ENCODE measurements at regions not wholly inside any gene's neighbourhood (a gene's known extent, or its start where the extent isn't known, plus 50 kb on each side); places are given as distances from the start of the nearest gene placed in this dataset.

GRCh38 chr10:128811511-128811910, 655.5 kb upstream of the MGMT start:
- no peak for DNase-seq (ENCODE audit: low read depth)

DNA sequence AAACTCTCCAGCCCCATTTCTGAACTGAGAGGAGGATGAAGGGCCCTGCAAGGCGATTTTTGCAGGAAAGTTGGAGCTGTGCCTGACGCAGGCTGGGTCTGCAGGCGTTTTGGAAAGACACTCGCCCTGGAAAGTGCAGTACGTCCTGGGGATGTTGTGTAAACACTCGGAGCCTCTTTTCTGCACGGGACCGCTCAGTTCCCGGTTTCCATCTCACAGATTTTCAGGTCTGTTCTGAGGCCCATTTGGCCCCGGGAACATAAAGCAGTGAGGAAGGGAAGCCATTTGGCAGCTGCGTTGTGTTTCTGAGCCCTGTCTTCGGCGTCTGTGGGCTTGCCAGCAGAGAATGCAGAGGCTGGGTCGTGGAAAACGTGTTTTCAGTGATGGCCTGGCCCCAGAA, 655.0 kb upstream of the MGMT start:
- DNase-seq (ENCODE audit: low read depth), result no peak

GRCh38 chr10:128813574-128813973, 653.5 kb upstream of the MGMT start:
- DNase-seq (ENCODE audit: low read depth), result no peak

GRCh38 chr10:128814024-128814423, 653.0 kb upstream of the MGMT start:
- DNase-seq (ENCODE audit: low read depth), result no peak

GRCh38 chr10:128814782-128815181, 652.3 kb upstream of the MGMT start:
- DNase-seq (ENCODE audit: low read depth), result no peak

DNA sequence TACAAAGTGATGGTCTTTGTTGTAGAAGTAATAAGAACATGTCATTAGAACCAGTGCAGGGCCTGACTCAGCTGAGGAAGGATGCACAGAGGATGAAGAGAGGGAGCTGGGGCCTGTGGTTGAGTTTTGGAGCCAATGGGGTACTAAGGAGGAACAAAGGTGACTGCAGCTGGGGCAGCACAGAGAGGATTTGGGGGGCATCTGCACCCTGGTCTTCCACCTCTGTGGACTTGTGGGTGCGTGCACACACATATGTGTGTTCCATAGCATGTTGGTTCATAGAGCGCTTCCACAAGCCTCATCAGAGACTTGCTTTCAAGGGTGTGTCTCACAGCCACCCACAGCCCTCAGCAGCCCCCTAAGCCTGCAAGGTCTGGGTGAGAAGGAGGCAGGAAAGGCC, 650.3 kb upstream of the MGMT start:
- DNase-seq (ENCODE audit: low read depth), result no peak

DNA sequence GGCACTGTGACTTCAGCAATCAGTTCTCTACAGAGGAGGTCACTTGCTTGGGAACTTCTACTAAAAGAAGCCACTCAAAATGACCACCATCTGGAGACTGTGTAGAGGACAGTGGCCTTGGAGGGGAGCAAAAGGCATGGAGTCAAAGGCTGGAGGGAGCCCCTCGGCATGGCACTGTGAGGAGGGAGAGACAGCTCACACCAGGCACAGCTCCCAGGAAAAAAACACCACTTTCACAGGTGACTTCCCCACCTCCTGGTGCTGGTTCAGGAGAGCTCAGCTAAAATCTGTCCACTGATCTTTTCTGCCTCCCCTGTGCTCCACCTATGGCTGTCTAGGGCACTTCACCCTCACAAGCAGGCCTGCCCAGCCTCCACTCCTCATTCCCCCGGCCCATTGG, 649.4 kb upstream of the MGMT start:
- DNase-seq (ENCODE audit: low read depth), result no peak

DNA sequence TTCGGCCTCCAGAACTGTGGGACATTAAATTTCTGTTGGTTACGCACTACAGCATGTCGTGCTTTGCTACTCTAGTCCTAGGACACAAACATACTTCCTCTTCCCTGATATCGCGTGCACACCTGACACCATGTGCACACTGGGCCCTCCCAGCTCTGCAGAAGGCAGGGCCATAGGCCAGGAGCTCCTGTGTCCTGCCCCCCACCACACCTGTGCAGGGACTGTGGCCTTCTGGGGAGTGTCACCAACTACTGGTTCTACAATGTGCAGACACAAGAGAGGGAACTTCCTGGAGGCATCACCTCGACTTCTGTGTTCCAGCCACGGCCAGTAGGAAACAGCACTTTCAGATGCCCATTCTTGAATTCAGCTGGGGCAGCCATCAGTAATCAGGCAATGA, 646.4 kb upstream of the MGMT start:
- DNase-seq (ENCODE audit: low read depth), result no peak

DNA sequence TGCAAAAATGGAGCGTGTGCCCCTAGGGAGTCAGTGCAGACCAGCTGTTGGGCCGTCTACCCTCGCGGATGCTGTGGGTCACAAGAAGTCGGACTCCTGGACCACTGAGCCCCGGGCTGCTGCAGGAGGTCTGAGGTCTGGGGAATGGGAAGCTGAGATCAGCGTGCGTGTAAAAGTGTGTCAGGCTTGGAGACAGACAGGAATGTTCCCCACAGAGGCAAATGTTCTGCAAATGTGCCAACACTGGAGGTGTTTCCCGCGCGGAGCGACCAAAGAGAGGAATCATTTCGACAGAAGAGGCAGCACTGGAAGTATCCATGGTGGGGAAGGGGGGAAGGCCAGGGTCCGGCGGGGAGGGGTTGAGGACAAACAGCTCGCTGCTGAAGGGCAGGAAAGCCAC, 643.8 kb upstream of the MGMT start:
- no peak for DNase-seq (ENCODE audit: low read depth)

DNA sequence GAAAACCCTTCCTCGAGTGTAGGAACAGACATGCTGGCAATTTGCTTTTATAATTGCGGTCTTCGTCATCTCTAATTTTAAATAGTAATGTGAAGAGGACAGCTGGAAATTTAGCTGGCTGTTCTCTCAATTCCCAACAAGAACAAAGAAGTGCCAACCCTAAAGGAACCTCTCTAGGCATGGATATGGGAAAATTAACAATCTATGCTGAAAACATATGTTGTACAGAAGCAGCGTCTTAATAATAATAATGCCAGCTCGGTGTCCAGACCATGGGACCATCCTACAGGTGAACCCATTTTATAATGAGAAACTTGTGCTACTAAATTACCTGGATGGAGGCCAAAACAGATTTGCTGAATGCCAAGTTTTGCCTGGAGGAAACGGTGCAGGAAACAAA, 641.4 kb upstream of the MGMT start:
- DNase-seq (ENCODE audit: low read depth), result no peak

GRCh38 chr10:128833671-128834070, 633.4 kb upstream of the MGMT start:
- no peak for DNase-seq (ENCODE audit: low read depth)

GRCh38 chr10:128835361-128835760, 631.7 kb upstream of the MGMT start:
- no peak for DNase-seq (ENCODE audit: low read depth)

- DNase-seq (ENCODE audit: low read depth), result no peak
These were observed 629.6 kb upstream of the MGMT start for GRCh38 chr10:128837478-128837877.

- DNase-seq (ENCODE audit: low read depth), result no peak
These were observed 627.9 kb upstream of the MGMT start for GRCh38 chr10:128839134-128839533.

DNA sequence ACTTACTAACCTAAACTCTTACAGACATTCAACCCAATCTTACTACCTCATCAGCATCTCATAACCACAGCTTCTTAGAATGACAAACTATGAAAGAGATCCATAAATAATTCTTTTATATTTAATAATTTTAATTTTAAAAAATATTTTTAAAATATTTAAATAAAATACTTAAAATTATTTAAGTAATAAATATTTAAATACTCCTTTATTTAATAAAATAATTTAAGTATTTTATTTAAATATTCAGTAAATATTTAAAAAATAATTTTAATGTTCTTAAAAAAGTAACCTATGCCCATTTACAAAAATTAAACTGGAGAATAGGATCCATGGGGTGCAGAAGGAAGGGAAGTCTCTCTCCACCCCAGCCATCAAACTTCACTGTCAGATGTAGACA, 627.3 kb upstream of the MGMT start:
- no peak for DNase-seq (ENCODE audit: low read depth)

DNA sequence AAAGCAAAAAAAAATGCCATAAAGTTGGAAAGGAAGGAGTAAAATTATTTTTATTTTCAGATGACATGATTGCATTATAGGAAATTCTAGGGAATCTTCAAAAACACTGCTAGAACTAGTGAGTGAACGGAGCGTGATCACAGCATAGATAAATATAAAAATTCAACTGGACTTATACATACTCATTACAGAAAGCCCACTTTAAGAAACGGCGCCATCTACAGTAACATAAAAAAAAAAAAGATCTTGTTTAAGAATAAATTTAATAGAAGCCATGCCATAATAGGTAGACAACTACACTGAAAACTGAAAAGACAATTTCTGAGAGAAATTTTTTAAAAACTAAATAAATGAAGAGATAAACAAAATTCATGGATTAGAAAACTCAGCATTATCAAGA, 623.1 kb upstream of the MGMT start:
- DNase-seq (ENCODE audit: low read depth), result no peak

GRCh38 chr10:128846927-128847326, 620.1 kb upstream of the MGMT start:
- no peak for DNase-seq (ENCODE audit: low read depth)

- DNase-seq (ENCODE audit: low read depth), result no peak
These were observed 618.2 kb upstream of the MGMT start for GRCh38 chr10:128848810-128849209.

GRCh38 chr10:128850647-128851046, 616.4 kb upstream of the MGMT start:
- no peak for DNase-seq (ENCODE audit: low read depth)

DNA sequence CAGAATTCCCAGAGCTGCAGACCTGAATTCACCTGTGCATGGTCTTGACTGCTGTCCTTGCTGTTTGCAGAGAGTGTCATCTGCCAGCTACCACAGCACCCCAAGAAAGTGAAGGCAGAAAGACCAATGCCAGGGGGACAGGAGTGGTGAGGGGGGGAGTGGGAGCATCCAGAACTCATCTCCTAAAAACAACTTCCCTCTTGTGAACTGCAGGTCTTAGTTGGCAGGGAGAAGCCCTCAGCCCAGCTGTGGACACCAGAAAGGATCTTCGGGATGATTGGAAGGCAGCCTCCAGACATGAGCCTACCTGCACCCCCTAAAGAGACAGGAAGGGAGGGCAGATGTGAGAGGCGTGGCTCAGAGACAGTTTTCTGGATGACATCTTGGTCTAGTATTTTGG, 615.8 kb upstream of the MGMT start:
- DNase-seq (ENCODE audit: low read depth), result no peak

GRCh38 chr10:128851726-128852125, 615.3 kb upstream of the MGMT start:
- DNase-seq (ENCODE audit: low read depth), result no peak

DNA sequence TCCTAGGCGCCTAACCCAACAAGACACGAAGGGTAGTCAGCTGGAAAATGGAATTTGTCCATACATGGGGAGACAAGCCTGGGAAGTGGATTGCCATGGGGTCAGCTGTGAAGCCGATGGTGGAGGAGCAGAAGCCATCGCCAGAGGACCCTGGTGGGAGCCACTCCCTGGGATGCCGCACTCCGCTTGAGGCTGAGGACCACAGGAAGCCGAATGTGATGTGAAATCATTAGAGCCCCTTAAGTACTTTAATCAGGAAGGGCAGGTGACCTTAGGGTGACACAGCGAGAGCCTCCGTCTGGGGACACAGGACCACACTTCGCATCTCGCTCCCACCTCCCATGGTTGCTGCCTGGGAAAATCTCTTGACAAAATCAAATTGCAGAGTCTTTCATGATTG, 614.6 kb upstream of the MGMT start:
- no peak for DNase-seq (ENCODE audit: low read depth)

DNA sequence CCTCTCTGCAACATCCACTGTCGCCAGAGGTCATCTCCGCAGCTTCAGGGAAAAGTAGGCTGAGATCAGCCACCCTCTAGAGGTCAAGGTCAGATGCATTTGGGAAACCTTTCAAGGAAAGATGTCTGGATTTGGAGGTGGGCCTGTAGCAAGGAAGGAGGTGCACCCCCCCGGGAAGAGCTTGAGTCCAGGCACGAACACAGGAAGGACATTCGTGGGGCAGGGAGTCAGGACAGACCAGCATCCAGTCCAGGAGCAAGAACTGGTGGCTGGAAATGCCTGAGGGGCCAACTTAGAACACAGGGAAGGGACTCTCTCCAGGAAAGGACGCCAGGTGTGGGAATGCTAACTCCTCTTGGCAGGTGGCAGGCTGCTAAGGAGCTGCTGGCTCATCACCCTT, 614.1 kb upstream of the MGMT start:
- no peak for DNase-seq (ENCODE audit: low read depth)

GRCh38 chr10:128853537-128853936, 613.5 kb upstream of the MGMT start:
- no peak for DNase-seq (ENCODE audit: low read depth)

GRCh38 chr10:128854204-128854603, 612.8 kb upstream of the MGMT start:
- DNase-seq (ENCODE audit: low read depth), result no peak
